Gastroesophageal sphincter (tissue), 4 donors: ENCODE measurements at regions not wholly inside any gene's neighbourhood (a gene's known extent, or its start where the extent isn't known, plus 50 kb on each side); places are given as distances from the start of the nearest gene placed in this dataset.

Experiments
- ATAC-seq: fragments of 150-250 bp; one replicate; pipeline ENCODE4 v1.9.1; 2016; ENCODE audit warnings: mild to moderate bottlenecking, moderate library complexity
- H3K27ac ChIP-seq, 4 donors: fragments of 200-600 bp; sonication (generic) in 3 of 4; 1 replicate in 3 of 4; 2 replicates in 1 of 4; pipeline ENCODE4 v1.5.1; 2016 to 2019
- H3K27me3 ChIP-seq: fragments of 200-600 bp; sonication (generic); one replicate; pipeline ENCODE4 v1.5.1; 2019
- H3K36me3 ChIP-seq, 2 donors: fragments of 200-600 bp; sonication (generic); one replicate each; pipeline ENCODE4 v1.5.1; 2019; ENCODE audit warnings: control low read depth in 1 of 2
- H3K4me1 ChIP-seq, 3 donors: fragments of 200-600 bp; sonication (generic); 1 replicate in 2 of 3; 2 replicates in 1 of 3; pipeline ENCODE4 v1.5.1; 2016 to 2019; ENCODE audit warnings: control low read depth in 2 of 3
- H3K4me3 ChIP-seq, 2 donors: fragments of 200-600 bp; sonication (generic); one replicate each; pipeline ENCODE4 v1.5.1; 2019; ENCODE audit warnings: mild to moderate bottlenecking in 1 of 2, moderate library complexity in 1 of 2
- H3K9me3 ChIP-seq, 3 donors: fragments of 200-600 bp; sonication (generic); one replicate each; pipeline ENCODE4 v1.5.1; 2017 to 2019; ENCODE audit warnings: control low read depth in 2 of 3
- EP300 ChIP-seq: sonication (generic); formaldehyde crosslinking; IDR thresholded peaks from one replicate; pipeline ENCODE4 v1.6.1; 2017; ENCODE audit warnings: antibody characterized with exemption, mild to moderate bottlenecking
- POLR2A ChIP-seq, 2 donors: fragments of 450-650 bp; IDR thresholded peaks; one replicate each; pipeline ENCODE4 v1.6.1; 2017; ENCODE audit warnings: antibody characterized with exemption in 2 of 2, mild to moderate bottlenecking in 2 of 2, moderate library complexity in 1 of 2
- POLR2AphosphoS5 ChIP-seq: sonication (generic); formaldehyde crosslinking; IDR thresholded peaks from one replicate; pipeline ENCODE4 v1.6.1; 2017; ENCODE audit warnings: antibody characterized with exemption
- WGBS, 2 donors: methylation state at CpG; one replicate each; pipeline ENCODE4 v1.1.5; 2018; ENCODE audit warnings: low coverage in 1 of 2; 5-methylcytosine and 5-hydroxymethylcytosine counted together
- TF ChIP-seq, protein P1 (sequence below), 4 experiments: fragments of 200-600 bp in 2 of 4; fragments of 450-650 bp in 2 of 4; sonication (generic) in 1 of 4; IDR thresholded peaks; one replicate each; pipeline ENCODE4 v1.5.1; 2017 to 2019; ENCODE audit warnings: antibody characterized with exemption in 4 of 4, mild to moderate bottlenecking in 2 of 4, moderate library complexity in 2 of 4

DNA sequence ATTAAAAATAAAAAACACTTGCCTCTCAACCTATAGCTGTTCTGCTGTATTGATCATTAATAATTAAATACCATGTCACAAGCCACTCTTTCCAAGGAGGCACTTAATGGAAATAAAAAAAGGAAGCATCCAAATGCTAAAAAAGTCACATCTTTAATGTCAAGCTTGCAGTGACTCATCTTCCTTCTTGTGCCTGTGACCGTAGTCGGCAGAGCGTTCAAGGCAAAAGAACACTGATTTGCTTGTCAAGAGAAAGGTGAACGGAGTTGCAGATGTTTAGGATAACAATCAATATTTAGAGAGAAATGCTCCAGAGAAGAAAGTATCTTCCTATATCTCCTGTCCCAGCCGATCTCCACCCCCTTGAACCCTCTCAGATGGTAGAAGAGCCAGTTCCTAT, 341.0 kb upstream of the OPRM1 start:
- ATAC-seq, result no peak
- H3K4me1 ChIP-seq, result no peaks in the 10 kb centered on the region
- no peaks in the 10 kb centered on the region for H3K9me3 ChIP-seq
- H3K27ac ChIP-seq, result no peak overlapping the region
- WGBS, 2 donors, result 66 to 81% methylated on average over 5 of the region's 5 CpGs
- H3K4me3 ChIP-seq, result no peak overlapping the region
- no peaks in the 10 kb centered on the region for H3K36me3 ChIP-seq
- TF ChIP-seq, protein P1, sequence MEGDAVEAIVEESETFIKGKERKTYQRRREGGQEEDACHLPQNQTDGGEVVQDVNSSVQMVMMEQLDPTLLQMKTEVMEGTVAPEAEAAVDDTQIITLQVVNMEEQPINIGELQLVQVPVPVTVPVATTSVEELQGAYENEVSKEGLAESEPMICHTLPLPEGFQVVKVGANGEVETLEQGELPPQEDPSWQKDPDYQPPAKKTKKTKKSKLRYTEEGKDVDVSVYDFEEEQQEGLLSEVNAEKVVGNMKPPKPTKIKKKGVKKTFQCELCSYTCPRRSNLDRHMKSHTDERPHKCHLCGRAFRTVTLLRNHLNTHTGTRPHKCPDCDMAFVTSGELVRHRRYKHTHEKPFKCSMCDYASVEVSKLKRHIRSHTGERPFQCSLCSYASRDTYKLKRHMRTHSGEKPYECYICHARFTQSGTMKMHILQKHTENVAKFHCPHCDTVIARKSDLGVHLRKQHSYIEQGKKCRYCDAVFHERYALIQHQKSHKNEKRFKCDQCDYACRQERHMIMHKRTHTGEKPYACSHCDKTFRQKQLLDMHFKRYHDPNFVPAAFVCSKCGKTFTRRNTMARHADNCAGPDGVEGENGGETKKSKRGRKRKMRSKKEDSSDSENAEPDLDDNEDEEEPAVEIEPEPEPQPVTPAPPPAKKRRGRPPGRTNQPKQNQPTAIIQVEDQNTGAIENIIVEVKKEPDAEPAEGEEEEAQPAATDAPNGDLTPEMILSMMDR (IDR thresholded peaks at IDR 0.05), result no peak
- no peak for TF ChIP-seq POLR2AphosphoS5
- no peak for TF ChIP-seq EP300
- no peak for TF ChIP-seq POLR2A (IDR thresholded peaks at IDR 0.05)
- H3K27me3 ChIP-seq, result no peaks in the 10 kb centered on the region

DNA sequence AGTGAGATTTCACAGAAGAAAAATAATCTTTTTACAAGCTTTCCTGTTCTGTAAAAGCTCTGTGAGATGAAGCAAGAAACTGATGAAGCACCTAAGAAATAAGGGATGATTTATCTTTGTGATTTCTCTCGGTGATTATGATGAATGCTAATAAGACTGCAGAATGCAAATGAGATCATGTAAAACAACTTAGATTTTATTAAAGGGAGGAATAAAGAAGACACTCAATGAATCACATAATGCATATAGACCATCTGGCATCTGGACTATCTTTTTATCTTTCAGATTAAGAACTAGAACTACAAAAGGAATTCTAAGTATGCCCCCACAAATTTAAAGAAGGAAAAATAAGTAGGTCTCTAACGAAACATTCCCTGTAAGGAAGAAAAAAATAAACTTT, 361.5 kb upstream of the OPRM1 start:
- peaks cover 0 to under 1% (median 0%) of the 10 kb centered on the region in 3 donors for H3K9me3 ChIP-seq
- H3K27ac ChIP-seq, result no peak overlapping the region
- no peaks in the 10 kb centered on the region for H3K27me3 ChIP-seq
- H3K36me3 ChIP-seq, result no peaks in the 10 kb centered on the region
- TF ChIP-seq, protein P1 (IDR thresholded peaks at IDR 0.05), result no peak
- TF ChIP-seq EP300 (no peak), POLR2A (IDR thresholded peaks at IDR 0.05) (no peak), POLR2AphosphoS5 (no peak)
- no peak overlapping the region for H3K4me3 ChIP-seq
- WGBS, 2 donors, result 37 to 67% methylated on average over 2 of the region's 2 CpGs
- no peak for ATAC-seq
- no peaks in the 10 kb centered on the region for H3K4me1 ChIP-seq

DNA sequence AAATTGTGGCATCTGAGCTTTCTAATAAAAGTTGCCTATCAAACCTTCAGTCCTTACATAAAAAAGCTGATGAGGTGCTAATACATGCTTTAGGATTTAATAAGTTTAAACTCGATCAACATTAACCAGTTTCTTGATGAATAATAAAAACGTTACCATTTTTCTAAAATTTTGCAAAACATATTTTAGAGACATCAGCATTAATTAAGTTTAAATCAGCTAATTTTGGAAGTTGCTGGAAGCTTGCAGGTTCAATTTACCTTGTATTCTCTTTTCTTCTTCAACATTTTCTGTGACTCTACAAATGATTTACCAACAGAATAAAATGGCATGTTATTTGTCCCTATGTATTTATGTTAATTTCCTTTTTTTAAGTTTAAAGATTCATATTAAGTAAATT, 365.3 kb upstream of the OPRM1 start:
- Histone ChIP-seq H3K36me3 (no peaks in the 10 kb centered on the region), H3K4me1 (no peaks in the 10 kb centered on the region), H3K27ac (no peak overlapping the region), H3K27me3 (no peaks in the 10 kb centered on the region), H3K9me3 (no peaks in the 10 kb centered on the region), H3K4me3 (no peak overlapping the region)
- ATAC-seq, result no peak
- TF ChIP-seq EP300, result no peak
- TF ChIP-seq POLR2A (IDR thresholded peaks at IDR 0.05), result no peak
- TF ChIP-seq, protein P1 (IDR thresholded peaks at IDR 0.05), result no peak
- TF ChIP-seq POLR2AphosphoS5, result no peak
- 86 to 88% methylated on average over 2 of the region's 2 CpGs for WGBS, 2 donors

- Histone ChIP-seq H3K36me3 (no peaks in the 10 kb centered on the region), H3K4me3 (no peak overlapping the region), H3K4me1 (no peaks in the 10 kb centered on the region), H3K27me3 (no peaks in the 10 kb centered on the region), H3K9me3 (no peaks in the 10 kb centered on the region), H3K27ac (no peak overlapping the region)
- WGBS, 2 donors, result 54 to 95% methylated on average over 2 of the region's 2 CpGs
- no peak for ATAC-seq
- TF ChIP-seq EP300 (no peak), POLR2AphosphoS5 (no peak), POLR2A (IDR thresholded peaks at IDR 0.05) (no peak)
- TF ChIP-seq, protein P1 (IDR thresholded peaks at IDR 0.05), result no peak
Measured at GRCh38 chr6:153673225-153673624, 365.8 kb upstream of the OPRM1 start.

DNA sequence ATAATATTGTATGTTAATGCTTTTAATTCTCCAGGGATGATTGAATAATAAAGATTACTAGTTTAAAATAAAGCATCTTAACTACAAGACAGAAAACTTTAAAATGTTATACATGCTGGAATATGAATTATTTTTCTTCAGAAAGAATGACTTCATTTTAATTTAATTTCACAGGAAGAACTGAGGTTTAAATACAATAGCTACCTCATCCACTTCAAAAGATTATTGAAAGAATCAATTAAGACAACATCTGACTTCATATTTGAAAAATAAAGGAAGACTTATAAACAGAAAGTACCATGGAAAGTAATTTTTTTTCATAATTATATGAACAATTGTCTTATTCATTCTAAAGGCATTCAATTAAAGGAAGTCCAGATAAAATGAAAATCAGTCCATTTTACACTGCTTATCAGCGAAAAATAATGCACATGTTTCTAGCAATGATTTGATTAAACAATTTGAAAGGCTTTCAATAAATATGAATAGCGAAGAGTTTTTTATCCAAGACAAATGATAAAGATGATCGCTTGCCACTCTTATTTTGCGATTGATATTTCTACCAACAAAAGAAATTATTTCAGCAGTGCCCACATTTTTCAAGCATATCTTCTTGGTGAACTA, 368.5 kb upstream of the OPRM1 start:
- Histone ChIP-seq H3K9me3 (no peaks in the 10 kb centered on the region), H3K27me3 (no peaks in the 10 kb centered on the region), H3K27ac (no peak overlapping the region), H3K36me3 (no peaks in the 10 kb centered on the region), H3K4me3 (no peak overlapping the region), H3K4me1 (no peaks in the 10 kb centered on the region)
- TF ChIP-seq POLR2A (IDR thresholded peaks at IDR 0.05) (no peak), POLR2AphosphoS5 (no peak), EP300 (no peak)
- TF ChIP-seq, protein P1 (IDR thresholded peaks at IDR 0.05), result no peak
- 77 to 80% methylated on average over 4 of the region's 4 CpGs for WGBS, 2 donors
- ATAC-seq, result no peak
